WTC11 (cell line): ENCODE measurements at regions not wholly inside any gene's neighbourhood (a gene's known extent, or its start where the extent isn't known, plus 50 kb on each side); places are given as distances from the start of the nearest gene placed in this dataset.

ENCODE experiments used
- ATAC-seq: fragments of 200-7000 bp; cut with Tn5 transposase; 2 replicates; pipeline ENCODE4 v1.10.0; 2021; ENCODE audit warnings: mild to moderate bottlenecking, moderate library complexity
- CTCF ChIA-PET: fragments of 300-600 bp; sonication (Branson Sonifier 250); formaldehyde crosslinking; loops from one replicate; lab custom pipeline; 2021; ENCODE audit warnings: antibody characterized with exemption; lab: Charles Lee
- POLR2A ChIA-PET: fragments of 350-600 bp; sonication (Branson Sonifier 250); formaldehyde crosslinking; loops from one replicate; lab custom pipeline; 2021; ENCODE audit warnings: antibody characterized with exemption; lab: Charles Lee
- DNase-seq: peaks from one replicate; pipeline ENCODE4 v3.0.0; 2021; ENCODE audit warnings: low spot score
- H3K27ac Mint-ChIP-seq: 2 replicates; pipeline ENCODE4 v1.8.0; 2021; ENCODE audit warnings: mixed read lengths
- H3K27me3 Mint-ChIP-seq: 2 replicates; pipeline ENCODE4 v1.8.0; 2021; ENCODE audit warnings: low read depth, mild to moderate bottlenecking, moderate library complexity, mixed read lengths
- H3K36me3 Mint-ChIP-seq: 2 replicates; pipeline ENCODE4 v1.8.0; 2021; ENCODE audit warnings: mixed read lengths
- H3K4me1 Mint-ChIP-seq: 2 replicates; pipeline ENCODE4 v1.8.0; 2022; ENCODE audit warnings: mixed read lengths
- H3K4me3 Mint-ChIP-seq: 2 replicates; pipeline ENCODE4 v1.8.0; 2021; ENCODE audit warnings: mild to moderate bottlenecking, moderate library complexity, mixed read lengths
- H3K9me3 Mint-ChIP-seq: 2 replicates; pipeline ENCODE4 v1.8.0; 2021; ENCODE audit warnings: mixed read lengths
- ATF1 ChIP-seq: sonication (generic); formaldehyde crosslinking; IDR thresholded peaks from 2 replicates; pipeline ENCODE4 v1.8.1; 2023; ENCODE audit warnings: mild to moderate bottlenecking, moderate library complexity, missing genetic modification reagents
- ATF6 ChIP-seq: sonication (generic); formaldehyde crosslinking; IDR thresholded peaks from 2 replicates; pipeline ENCODE4 v1.8.1; 2023; ENCODE audit warnings: mild to moderate bottlenecking, missing genetic modification reagents
- E2F1 ChIP-seq: sonication (generic); formaldehyde crosslinking; IDR thresholded peaks from 2 replicates; pipeline ENCODE4 v1.8.0; 2022; ENCODE audit warnings: mild to moderate bottlenecking, missing genetic modification reagents
- ELF4 ChIP-seq: sonication (generic); formaldehyde crosslinking; IDR thresholded peaks from 2 replicates; pipeline ENCODE4 v1.8.1; 2022; ENCODE audit warnings: low read depth, mild to moderate bottlenecking, moderate library complexity, missing genetic modification reagents
- FOXK1 ChIP-seq: sonication (generic); formaldehyde crosslinking; IDR thresholded peaks from 2 replicates; pipeline ENCODE4 v1.8.0; 2022; ENCODE audit warnings: mild to moderate bottlenecking, moderate library complexity, missing genetic modification reagents
- GABPB1 ChIP-seq: sonication (generic); formaldehyde crosslinking; IDR thresholded peaks from 2 replicates; pipeline ENCODE4 v1.8.1; 2023; ENCODE audit warnings: mild to moderate bottlenecking, missing genetic modification reagents
- GRHL2 ChIP-seq: fragments of 250-450 bp; sonication (Bioruptor Pico); IDR thresholded peaks from 2 replicates; pipeline ENCODE4 v1.8.0; 2022; ENCODE audit warnings: mild to moderate bottlenecking, moderate library complexity; ENCODE audit not compliant: insufficient replicate concordance, severe bottlenecking
- HMGXB4 ChIP-seq: sonication (generic); formaldehyde crosslinking; IDR thresholded peaks from 2 replicates; pipeline ENCODE4 v1.8.1; 2023; ENCODE audit warnings: mild to moderate bottlenecking, moderate library complexity, missing genetic modification reagents
- MXD4 ChIP-seq: fragments of 250-450 bp; sonication (Bioruptor Pico); IDR thresholded peaks from 2 replicates; pipeline ENCODE4 v1.8.0; 2021; ENCODE audit warnings: mild to moderate bottlenecking, moderate library complexity, borderline replicate concordance
- NFE2L1 ChIP-seq: sonication (generic); formaldehyde crosslinking; IDR thresholded peaks from 2 replicates; pipeline ENCODE4 v1.8.1; 2023; ENCODE audit warnings: missing genetic modification reagents
- NR1H2 ChIP-seq: sonication (generic); formaldehyde crosslinking; IDR thresholded peaks from 2 replicates; pipeline ENCODE4 v1.9.0; 2021; ENCODE audit warnings: mild to moderate bottlenecking, moderate library complexity, missing genetic modification reagents
- NR2C2 ChIP-seq: sonication (generic); formaldehyde crosslinking; IDR thresholded peaks from 2 replicates; pipeline ENCODE4 v1.8.0; 2022; ENCODE audit warnings: mild to moderate bottlenecking, missing genetic modification reagents
- PREB ChIP-seq: sonication (generic); formaldehyde crosslinking; IDR thresholded peaks from 2 replicates; pipeline ENCODE4 v1.8.1; 2022; ENCODE audit warnings: mild to moderate bottlenecking, missing genetic modification reagents, moderate library complexity, borderline replicate concordance
- SMAD3 ChIP-seq: sonication (generic); formaldehyde crosslinking; IDR thresholded peaks from 2 replicates; pipeline ENCODE4 v1.8.0; 2022; ENCODE audit warnings: missing genetic modification reagents, mild to moderate bottlenecking, borderline replicate concordance
- STAT6 ChIP-seq: sonication (generic); formaldehyde crosslinking; conservative IDR thresholded peaks from 2 replicates; pipeline ENCODE4 v1.8.1; 2023; ENCODE audit warnings: mild to moderate bottlenecking, low read depth, missing genetic modification reagents, moderate library complexity
- TCF7 ChIP-seq: sonication (generic); formaldehyde crosslinking; IDR thresholded peaks from 2 replicates; pipeline ENCODE4 v1.8.0; 2022; ENCODE audit warnings: mild to moderate bottlenecking, low read depth, missing genetic modification reagents, moderate library complexity
- TEAD4 ChIP-seq: sonication (generic); formaldehyde crosslinking; IDR thresholded peaks from 2 replicates; pipeline ENCODE4 v1.8.0; 2022; ENCODE audit warnings: mild to moderate bottlenecking, missing genetic modification reagents
- TP53 ChIP-seq: sonication (generic); formaldehyde crosslinking; IDR thresholded peaks from 2 replicates; pipeline ENCODE4 v1.8.1; 2023; ENCODE audit warnings: mild to moderate bottlenecking, missing genetic modification reagents
- ZBTB21 ChIP-seq: sonication (generic); formaldehyde crosslinking; IDR thresholded peaks from 2 replicates; pipeline ENCODE4 v1.8.1; 2023; ENCODE audit warnings: mild to moderate bottlenecking, missing genetic modification reagents, borderline replicate concordance
- ZMAT4 ChIP-seq: fragments of 250-450 bp; sonication (Bioruptor Pico); IDR thresholded peaks from 2 replicates; pipeline ENCODE4 v1.9.0; 2021; ENCODE audit warnings: mild to moderate bottlenecking
- ZNF219 ChIP-seq: sonication (generic); formaldehyde crosslinking; IDR thresholded peaks from 2 replicates; pipeline ENCODE4 v1.8.0; 2023; ENCODE audit warnings: missing genetic modification reagents, mild to moderate bottlenecking, borderline replicate concordance
- ZNF317 ChIP-seq: sonication (generic); formaldehyde crosslinking; IDR thresholded peaks from 2 replicates; pipeline ENCODE4 v1.8.1; 2023; ENCODE audit warnings: low read depth, mild to moderate bottlenecking, moderate library complexity, missing genetic modification reagents, borderline replicate concordance
- ZNF532 ChIP-seq: fragments of 250-450 bp; sonication (Bioruptor Pico); IDR thresholded peaks from 2 replicates; pipeline ENCODE4 v1.9.0; 2021; ENCODE audit warnings: mild to moderate bottlenecking, borderline replicate concordance

GRCh38 chr2:4024605-4025004, 321.2 kb downstream of the DCDC2C start:
- H3K27ac Mint-ChIP-seq: no peak overlapping the region
- no peak overlapping the region for H3K4me3 Mint-ChIP-seq
- POLR2A ChIA-PET: no interaction called here
- ATAC-seq (no peak), DNase-seq (no peak)
- H3K9me3 Mint-ChIP-seq: peaks cover 80% of the 10 kb centered on the region
- CTCF ChIA-PET: no interaction called here
- TF ChIP-seq ATF1 (CRISPR knock-in tag) (no peak), NR1H2 (no peak), MXD4 (CRISPR knock-in tag) (no peak), NR2C2 (CRISPR knock-in tag) (no peak), ATF6 (CRISPR knock-in tag) (no peak), TP53 (no peak), STAT6 (CRISPR knock-in tag) (no peak), SMAD3 (no peak), ZNF532 (CRISPR knock-in tag) (no peak), GABPB1 (CRISPR knock-in tag) (no peak), NFE2L1 (CRISPR knock-in tag) (no peak), ZMAT4 (no peak)
- H3K36me3 Mint-ChIP-seq: peaks cover 71% of the 10 kb centered on the region
- H3K27me3 Mint-ChIP-seq: peaks cover 10% of the 10 kb centered on the region
- H3K4me1 Mint-ChIP-seq: no peaks in the 10 kb centered on the region

GRCh38 chr2:4029081-4029480, 325.7 kb downstream of the DCDC2C start:
- Mint-ChIP-seq H3K9me3 (peaks cover 75% of the 10 kb centered on the region), H3K27me3 (peaks cover 7% of the 10 kb centered on the region), H3K36me3 (peaks cover 54% of the 10 kb centered on the region), H3K27ac (no peak overlapping the region), H3K4me1 (no peaks in the 10 kb centered on the region), H3K4me3 (no peak overlapping the region)
- ATAC-seq (no peak), DNase-seq (no peak)
- POLR2A ChIA-PET: no interaction called here
- CTCF ChIA-PET: no interaction called here
- TF ChIP-seq E2F1: no peak
- no peak for TF ChIP-seq HMGXB4 (CRISPR knock-in tag)
- TF ChIP-seq GRHL2: no peak
- no peak for TF ChIP-seq NFE2L1 (CRISPR knock-in tag)
- TF ChIP-seq PREB (CRISPR knock-in tag): no peak
- TF ChIP-seq ZBTB21 (CRISPR knock-in tag): no peak
- TF ChIP-seq ZNF219 (CRISPR knock-in tag): no peak
- TF ChIP-seq ZNF317 (CRISPR knock-in tag): no peak
- no peak for TF ChIP-seq FOXK1 (CRISPR knock-in tag)
- no peak for TF ChIP-seq TEAD4
- TF ChIP-seq ELF4 (CRISPR knock-in tag): no peak
- no peak for TF ChIP-seq TCF7
